HL-60/S4 treated with retinoic acid at 250 ng/mL for 4 days and 3 days (cell line): ENCODE measurements at regions not wholly inside any gene's neighbourhood (a gene's known extent, or its start where the extent isn't known, plus 50 kb on each side); places are given as distances from the start of the nearest gene placed in this dataset.

Experiments used
- in situ Hi-C: fragments of 300-500 bp; cut with MboI; formaldehyde crosslinking; loops from 2 replicates; pipeline ENCODE4 v1.7.0; 2022; ENCODE audit warnings: low sequenced_read_pairs

GRCh38 chr6:134866563-134866962 lies 83.3 kb downstream of the ALDH8A1 start:
- in situ Hi-C loops: no loop called here

- in situ Hi-C loops: no loop called here
Observed at GRCh38 chr6:134864558-134864957, 85.3 kb downstream of the ALDH8A1 start.

DNA sequence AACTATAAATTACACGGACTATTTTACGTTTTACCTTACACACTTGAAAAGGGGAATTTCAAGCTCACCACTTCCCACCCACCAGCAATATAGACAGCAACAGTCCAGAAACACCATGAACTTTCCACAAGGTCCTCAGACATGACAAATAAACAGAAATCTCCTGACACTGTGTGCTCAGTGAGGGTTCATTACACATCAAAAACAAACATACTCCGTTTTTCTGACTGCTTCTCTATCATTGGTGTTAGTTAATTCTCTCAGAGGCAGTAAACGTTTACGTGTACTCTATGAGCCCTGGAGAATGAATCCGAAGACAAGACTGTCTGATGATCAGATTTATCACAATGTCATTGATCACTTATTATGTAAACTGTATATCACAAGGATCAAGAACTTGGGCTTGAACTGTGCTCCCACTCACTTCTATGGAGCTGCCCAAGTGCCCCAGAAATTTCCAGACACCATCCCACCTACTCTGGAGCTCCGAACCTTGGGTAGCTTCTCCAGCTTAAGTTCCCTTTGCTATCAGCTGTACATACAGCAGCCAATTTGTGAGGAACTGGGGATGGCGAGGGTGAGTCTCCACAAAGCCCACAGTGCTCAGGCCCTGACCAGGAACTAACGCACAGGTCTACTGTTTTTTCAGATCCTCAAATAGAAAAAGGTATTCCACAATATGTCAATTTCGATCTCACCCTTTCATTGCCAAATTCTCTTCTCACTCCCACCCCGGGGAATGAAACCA lies 86.0 kb downstream of the ALDH8A1 start:
- in situ Hi-C loops: no loop called here

- in situ Hi-C loops: no loop called here
Observed at GRCh38 chr6:134854366-134854765, 95.5 kb downstream of the ALDH8A1 start.

GRCh38 chr6:134853111-134854055 lies 96.5 kb downstream of the ALDH8A1 start:
- in situ Hi-C loops: no loop called here

DNA sequence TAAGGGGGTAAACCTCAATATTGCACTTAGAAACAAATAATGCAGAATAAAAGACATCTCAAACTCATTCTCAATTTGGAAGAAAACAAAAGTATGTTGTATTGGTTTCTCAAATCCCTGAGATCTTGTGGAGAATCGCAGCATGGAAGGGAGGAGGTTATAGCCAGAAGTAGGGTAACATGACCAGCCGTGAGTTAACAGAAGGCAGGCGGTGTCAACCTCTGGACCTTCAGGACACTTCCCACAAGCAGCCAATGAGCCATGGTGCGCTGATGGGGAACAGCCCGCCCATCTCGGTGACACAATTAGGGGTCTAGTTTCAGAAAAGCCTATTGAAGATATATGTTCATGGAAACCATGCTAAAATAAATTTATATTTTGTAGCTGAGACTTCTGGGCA lies 98.4 kb downstream of the ALDH8A1 start:
- in situ Hi-C loops: no loop called here

- in situ Hi-C loops: no loop called here
Observed at GRCh38 chr6:134850721-134851305, 99.1 kb downstream of the ALDH8A1 start.

GRCh38 chr6:134849920-134850447 lies 99.9 kb downstream of the ALDH8A1 start:
- in situ Hi-C loops: no loop called here

DNA sequence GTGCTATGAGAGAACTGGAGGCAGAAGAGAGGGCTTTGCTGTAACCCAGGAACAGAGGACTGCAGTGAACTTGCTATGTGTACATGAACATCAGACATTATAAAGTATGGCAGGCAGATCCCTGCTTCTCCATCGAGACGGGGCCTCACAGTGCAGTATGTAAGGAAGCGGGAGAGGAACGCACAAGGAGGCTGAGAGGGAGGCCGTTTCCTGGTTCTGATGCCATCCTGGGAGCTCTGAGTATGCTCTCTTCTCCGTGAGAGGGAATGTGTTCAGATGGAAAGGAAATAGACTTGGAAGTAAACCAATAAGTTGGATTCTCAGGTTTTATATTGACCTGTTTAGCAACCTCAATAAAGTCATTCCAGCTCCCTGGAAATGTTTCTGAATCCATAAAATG lies 101.8 kb downstream of the ALDH8A1 start:
- in situ Hi-C loops: no loop called here

DNA sequence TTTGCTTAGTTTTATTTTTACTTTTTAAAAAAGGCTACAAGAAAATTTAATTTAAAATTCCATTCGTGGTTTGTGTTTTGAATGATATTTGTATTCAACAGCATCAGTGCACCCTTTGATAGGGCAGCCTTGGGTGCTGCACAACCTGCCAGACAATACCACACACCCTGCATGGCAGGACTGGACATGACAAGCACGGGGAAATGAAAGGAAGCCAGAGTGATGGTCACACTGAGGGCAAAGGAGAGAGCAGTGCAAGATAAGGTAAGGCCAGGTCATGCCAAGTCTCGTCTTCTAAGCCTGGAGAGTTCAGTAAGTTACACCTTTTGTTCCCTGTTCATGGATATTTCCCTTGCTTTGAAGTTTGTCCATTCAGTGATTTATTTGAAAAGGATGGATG lies 103.0 kb downstream of the ALDH8A1 start:
- in situ Hi-C loops: no loop called here

GRCh38 chr6:134846031-134846430 lies 103.9 kb downstream of the ALDH8A1 start:
- in situ Hi-C loops: no loop called here

- in situ Hi-C loops: no loop called here
Observed at GRCh38 chr6:134844120-134844519, 105.8 kb downstream of the ALDH8A1 start.

DNA sequence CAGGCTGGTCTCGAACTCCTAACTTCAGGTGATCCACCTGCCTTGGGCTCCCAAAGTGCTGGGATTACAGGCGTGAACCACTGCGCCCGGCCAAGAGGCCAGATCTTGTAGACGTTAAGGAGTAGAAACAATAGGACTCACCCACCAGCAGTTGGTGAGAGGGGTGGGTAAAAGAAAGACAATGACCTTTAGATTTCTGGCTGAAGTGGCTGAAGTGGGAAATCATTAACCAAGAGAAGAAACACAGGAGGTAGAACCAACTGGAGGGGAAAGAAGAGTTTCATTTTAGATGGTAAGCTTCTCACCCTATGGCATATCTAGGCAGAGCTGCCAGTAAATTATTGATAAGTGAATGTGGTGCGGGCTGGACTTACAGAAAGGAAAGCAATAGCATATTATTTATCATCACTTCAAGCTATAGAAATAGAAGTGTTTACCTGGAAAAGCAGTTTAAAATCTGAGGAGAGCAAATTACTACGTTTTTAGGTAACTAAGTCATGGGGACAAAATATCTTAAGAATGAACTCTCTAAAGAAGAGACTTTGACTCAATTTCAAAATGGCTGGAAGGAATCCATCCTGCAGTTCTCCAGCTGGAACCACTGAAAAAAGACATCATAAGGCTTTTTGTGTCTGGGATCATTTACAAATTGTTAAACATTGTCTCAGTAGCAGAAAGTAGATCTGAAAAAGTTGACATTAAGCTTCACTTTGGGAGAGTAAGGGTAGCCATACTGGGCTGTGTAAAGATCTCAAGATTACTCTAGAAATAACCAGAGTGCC lies 109.6 kb downstream of the ALDH8A1 start:
- in situ Hi-C loops: no loop called here

DNA sequence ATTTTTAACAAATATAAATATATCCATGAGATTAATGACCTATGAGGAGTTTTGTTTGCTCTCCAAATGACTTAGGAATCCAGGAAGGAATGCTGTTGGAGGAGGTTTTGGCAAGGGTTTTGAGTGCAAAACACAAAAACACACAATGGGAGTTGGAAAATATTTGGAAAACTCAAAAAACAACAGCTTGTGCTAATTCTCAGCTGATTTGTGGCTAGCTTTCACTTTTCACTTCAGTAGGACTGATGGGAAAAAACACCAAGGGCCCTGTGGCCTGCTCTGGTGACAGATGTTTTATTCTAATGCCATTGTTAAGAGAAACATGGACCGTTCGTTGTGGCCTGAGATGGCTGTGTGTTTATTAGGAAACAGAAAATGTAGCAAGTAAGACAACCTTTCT lies 113.9 kb downstream of the ALDH8A1 start:
- in situ Hi-C loops: no loop called here

GRCh38 chr6:134830940-134831339 lies 119.0 kb downstream of the ALDH8A1 start:
- in situ Hi-C loops: no loop called here

DNA sequence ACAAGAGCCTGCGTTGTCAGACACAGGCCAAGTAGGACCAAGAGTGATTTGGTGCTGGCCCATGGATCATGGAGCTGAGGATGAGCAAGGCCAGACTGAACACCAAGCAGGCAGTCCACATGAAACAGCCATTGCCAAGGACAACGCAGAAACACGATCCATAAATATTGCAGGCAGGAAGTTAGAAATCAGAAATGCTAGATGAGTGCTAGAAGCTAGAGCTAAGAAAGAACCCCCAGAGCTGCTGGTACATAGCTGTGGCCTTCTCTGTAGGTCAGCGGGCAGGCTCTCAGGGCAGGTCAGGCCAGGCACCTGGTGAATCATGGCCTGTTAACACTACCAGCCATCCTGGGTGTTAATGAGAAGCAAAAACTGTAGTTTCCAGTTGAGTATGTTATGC lies 119.7 kb downstream of the ALDH8A1 start:
- in situ Hi-C loops: no loop called here

GRCh38 chr6:134828641-134829040 lies 121.3 kb downstream of the ALDH8A1 start:
- in situ Hi-C loops: no loop called here

- in situ Hi-C loops: no loop called here
Observed at GRCh38 chr6:134826889-134827737, 122.8 kb downstream of the ALDH8A1 start.

- in situ Hi-C loops: no loop called here
Observed at GRCh38 chr6:134823710-134824034, 126.2 kb downstream of the ALDH8A1 start.
